ENCODE measurements at regions not wholly inside any gene's neighbourhood (a gene's known extent, or its start where the extent isn't known, plus 50 kb on each side); places are given as distances from the start of the nearest gene placed in this dataset.

GRCh38 chr11:11211186-11211585, 141.9 kb downstream of the CSNK2A3 start:
- peaks cover 42% of the 10 kb centered on the region for H3K27me3 ChIP-seq (ENCODE audit: insufficient read depth, low read length)

GRCh38 chr11:11210446-11210845, 142.6 kb downstream of the CSNK2A3 start:
- Histone ChIP-seq H3K79me2 (ENCODE audit: insufficient read depth, low read length) (no peaks in the 10 kb centered on the region), H3K27me3 (ENCODE audit: insufficient read depth, low read length) (peaks cover 45% of the 10 kb centered on the region), H3K9me3 (ENCODE audit: low read depth, low read length) (no peaks in the 10 kb centered on the region), H3K4me3 (ENCODE audit: insufficient read depth, low read length) (no peak overlapping the region), H2AFZ (ENCODE audit: low read length) (no peak overlapping the region), H3K27ac (ENCODE audit: low read depth, low read length) (no peak overlapping the region), H3K36me3 (ENCODE audit: insufficient read depth, low read length) (no peaks in the 10 kb centered on the region), H3K4me1 (ENCODE audit: insufficient read depth, low read length) (no peaks in the 10 kb centered on the region), H4K20me1 (ENCODE audit: insufficient read depth, low read length) (no peaks in the 10 kb centered on the region), H3K4me2 (ENCODE audit: insufficient read depth, low read length) (no peak overlapping the region)
- TF ChIP-seq CTCF (IDR thresholded peaks at IDR 0.05; ENCODE audit: extremely low read depth, low read depth, low read length), result no peak
- no peak for DNase-seq (ENCODE audit: insufficient read length, low spot score, missing footprints)

More at GRCh38 chr11:11211186-11211585, 141.9 kb downstream of the CSNK2A3 start:
- Histone ChIP-seq H3K36me3 (ENCODE audit: insufficient read depth, low read length) (no peaks in the 10 kb centered on the region), H2AFZ (ENCODE audit: low read length) (no peak overlapping the region), H3K79me2 (ENCODE audit: insufficient read depth, low read length) (no peaks in the 10 kb centered on the region), H3K4me1 (ENCODE audit: insufficient read depth, low read length) (no peaks in the 10 kb centered on the region), H3K27ac (ENCODE audit: low read depth, low read length) (no peak overlapping the region), H4K20me1 (ENCODE audit: insufficient read depth, low read length) (no peaks in the 10 kb centered on the region), H3K4me3 (ENCODE audit: insufficient read depth, low read length) (no peak overlapping the region), H3K9me3 (ENCODE audit: low read depth, low read length) (no peaks in the 10 kb centered on the region), H3K4me2 (ENCODE audit: insufficient read depth, low read length) (no peak overlapping the region)
- no peak for DNase-seq (ENCODE audit: insufficient read length, low spot score, missing footprints)
- no peak for TF ChIP-seq CTCF (IDR thresholded peaks at IDR 0.05; ENCODE audit: extremely low read depth, low read depth, low read length)

- Histone ChIP-seq H3K27me3 (ENCODE audit: insufficient read depth, low read length) (peaks cover 40% of the 10 kb centered on the region), H3K36me3 (ENCODE audit: insufficient read depth, low read length) (no peaks in the 10 kb centered on the region), H4K20me1 (ENCODE audit: insufficient read depth, low read length) (no peaks in the 10 kb centered on the region), H3K4me3 (ENCODE audit: insufficient read depth, low read length) (no peak overlapping the region), H3K27ac (ENCODE audit: low read depth, low read length) (no peak overlapping the region), H2AFZ (ENCODE audit: low read length) (no peak overlapping the region), H3K4me1 (ENCODE audit: insufficient read depth, low read length) (no peaks in the 10 kb centered on the region), H3K79me2 (ENCODE audit: insufficient read depth, low read length) (no peaks in the 10 kb centered on the region), H3K9me3 (ENCODE audit: low read depth, low read length) (no peaks in the 10 kb centered on the region), H3K4me2 (ENCODE audit: insufficient read depth, low read length) (no peak overlapping the region)
- no peak for DNase-seq (ENCODE audit: insufficient read length, low spot score, missing footprints)
- TF ChIP-seq CTCF (IDR thresholded peaks at IDR 0.05; ENCODE audit: extremely low read depth, low read depth, low read length), result no peak
These were observed 143.1 kb downstream of the CSNK2A3 start for GRCh38 chr11:11209967-11210366.

GRCh38 chr11:11208994-11209393, 144.1 kb downstream of the CSNK2A3 start:
- no peaks in the 10 kb centered on the region for H3K4me1 ChIP-seq (ENCODE audit: insufficient read depth, low read length)
- DNase-seq (ENCODE audit: insufficient read length, low spot score, missing footprints), result no peak
- peaks cover 31% of the 10 kb centered on the region for H3K27me3 ChIP-seq (ENCODE audit: insufficient read depth, low read length)
- TF ChIP-seq CTCF (IDR thresholded peaks at IDR 0.05; ENCODE audit: extremely low read depth, low read depth, low read length), result no peak
- no peak overlapping the region for H2AFZ ChIP-seq (ENCODE audit: low read length)
- no peaks in the 10 kb centered on the region for H3K79me2 ChIP-seq (ENCODE audit: insufficient read depth, low read length)
- no peaks in the 10 kb centered on the region for H3K36me3 ChIP-seq (ENCODE audit: insufficient read depth, low read length)
- no peak overlapping the region for H3K27ac ChIP-seq (ENCODE audit: low read depth, low read length)
- H4K20me1 ChIP-seq (ENCODE audit: insufficient read depth, low read length), result no peaks in the 10 kb centered on the region
- no peak overlapping the region for H3K4me3 ChIP-seq (ENCODE audit: insufficient read depth, low read length)
- no peaks in the 10 kb centered on the region for H3K9me3 ChIP-seq (ENCODE audit: low read depth, low read length)
- no peak overlapping the region for H3K4me2 ChIP-seq (ENCODE audit: insufficient read depth, low read length)
